ENCODE measurements at regions not wholly inside any gene's neighbourhood (a gene's known extent, or its start where the extent isn't known, plus 50 kb on each side); places are given as distances from the start of the nearest gene placed in this dataset.

DNA sequence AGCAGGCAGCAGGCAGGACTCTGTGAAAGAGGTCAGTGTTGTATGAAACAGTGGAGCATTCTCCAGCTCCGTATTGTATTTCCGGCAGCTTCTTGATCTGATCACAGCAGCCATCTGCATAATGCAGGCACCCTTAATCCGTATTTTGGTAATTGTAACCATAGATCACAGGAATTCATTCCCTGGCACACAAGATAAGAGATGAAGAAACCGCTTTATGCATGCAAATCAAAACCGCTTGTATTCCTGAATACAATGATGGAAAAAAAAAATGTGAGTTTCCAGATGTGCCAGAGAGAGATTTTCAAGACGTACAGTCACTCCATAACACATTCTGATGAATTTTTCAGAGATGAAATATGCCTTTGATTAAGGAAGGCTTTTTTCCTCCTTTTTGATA is 221.3 kb downstream of the ACKR3 start:
- 88% methylated on average over 6 of the region's 6 CpGs; no CpG with 5 or more reads in 1 of the 2 experiments for WGBS, 2 experiments (ENCODE audit: extremely low coverage in 1 of 2, insufficient coverage in 1 of 2, insufficient read length in 1 of 2, insufficient replicate concordance in 2 of 2, low coverage in 1 of 2, low lambda C conversion rate in 2 of 2, missing lambda C conversion rate in 1 of 2)
- H4K5ac ChIP-seq (ENCODE audit: insufficient read length, low read depth, low read length): no peak overlapping the region
- no peaks in the 10 kb centered on the region; the same call in 1 of the 2 replicates for H3K23me2 ChIP-seq (ENCODE audit: low read depth, low read length)
- no peak overlapping the region for H3K18ac ChIP-seq (ENCODE audit: extremely low read depth, low read length)
- FAIRE-seq (no peak), DNase-seq (ENCODE audit: low read depth in 1 of 2, low spot score in 2 of 2) (no peak)
- no peak overlapping the region for H3K9ac ChIP-seq (replicated peaks in 1 of 4; ENCODE audit: extremely low read depth in 1 of 4, low read depth in 3 of 4, low read length in 3 of 4)
- TF ChIP-seq PHF8 (conservative IDR thresholded peaks at IDR 0.05; ENCODE audit: low read depth, low read length) (no peak), HDAC2 (IDR thresholded peaks at IDR 0.05; ENCODE audit: borderline replicate concordance in 1 of 2, low read depth in 2 of 2, low read length in 2 of 2) (no peak), CHD2 (IDR thresholded peaks at IDR 0.05; ENCODE audit: low read length) (no peak), JUND (IDR thresholded peaks at IDR 0.05; ENCODE audit: low read length) (no peak), POU5F1 (IDR thresholded peaks at IDR 0.05; ENCODE audit: low read depth, low read length) (no peak), TBP (IDR thresholded peaks at IDR 0.05; ENCODE audit: low read depth, low read length) (no peak), ZNF274 (IDR thresholded peaks at IDR 0.05; ENCODE audit: borderline replicate concordance, extremely low read depth, low read length) (no peak), SAP30 (IDR thresholded peaks at IDR 0.05; ENCODE audit: insufficient read depth, insufficient replicate concordance, low read length) (no peak), SUZ12 (IDR thresholded peaks at IDR 0.05; ENCODE audit: low read length) (no peak), NRF1 (IDR thresholded peaks at IDR 0.05; ENCODE audit: low read depth, low read length) (no peak), KDM1A (IDR thresholded peaks at IDR 0.05; ENCODE audit: borderline replicate concordance, low read length) (no peak), TEAD4 (IDR thresholded peaks at IDR 0.05; ENCODE audit: low read depth, low read length) (no peak), HDAC6 (IDR thresholded peaks at IDR 0.05; ENCODE audit: low read depth, low read length) (no peak), NANOG (IDR thresholded peaks at IDR 0.05; ENCODE audit: insufficient read depth, low read depth, low read length, poor library complexity, severe bottlenecking) (no peak), EGR1 (IDR thresholded peaks at IDR 0.05; ENCODE audit: borderline replicate concordance, low read depth, low read length) (no peak), SP4 (IDR thresholded peaks at IDR 0.05; ENCODE audit: low read length) (no peak)
- no peak overlapping the region for H4K91ac ChIP-seq (replicated peaks; ENCODE audit: insufficient read length, low read length)
- ChIA-PET CTCF (ENCODE audit: partially characterized antibody) (no interaction called here), POLR2A (ENCODE audit: partially characterized antibody) (no interaction called here)
- H3K79me2 ChIP-seq (ENCODE audit: control insufficient read depth in 1 of 2, insufficient read depth in 2 of 2, low read length in 2 of 2): no peaks in the 10 kb centered on the region
- H4K20me1 ChIP-seq (replicated peaks in 1 of 2; ENCODE audit: control insufficient read depth in 1 of 2, insufficient read depth in 2 of 2, low read length in 2 of 2): no peaks in the 10 kb centered on the region
- no peak overlapping the region for H4K8ac ChIP-seq (ENCODE audit: extremely low read depth, insufficient read depth, low read length)
- no peak overlapping the region for H2BK5ac ChIP-seq (ENCODE audit: low read depth, low read length)
- H2BK12ac ChIP-seq (ENCODE audit: low read depth, low read length): no peak overlapping the region
- H3K36me3 ChIP-seq (ENCODE audit: control insufficient read depth in 2 of 4, insufficient read depth in 4 of 4, low read length in 3 of 4): no peaks in the 10 kb centered on the region
- no peak overlapping the region for H3K4me3 ChIP-seq (ENCODE audit: extremely low read depth in 1 of 4, insufficient read depth in 2 of 4, low read depth in 3 of 4, low read length in 4 of 4)
- H3K4me1 ChIP-seq (replicated peaks in 1 of 4; ENCODE audit: control insufficient read depth in 3 of 4, insufficient read depth in 4 of 4, low read length in 3 of 4): peaks cover 0 to 7% (median 2%) of the 10 kb centered on the region in 4 experiments; a peak in 4 of 7 replicates
- no peak overlapping the region for H3K23ac ChIP-seq (ENCODE audit: insufficient read length)
- 0 out of 4 replicates have a peak, but pooled peaks cover 0 to 3% of the 10 kb centered on the region in 2 experiments for H3K9me3 ChIP-seq (ENCODE audit: insufficient read depth in 2 of 2, low read depth in 1 of 2, low read length in 1 of 2)
- no peak overlapping the region for H2AFZ ChIP-seq (ENCODE audit: low read length)
- H2AK5ac ChIP-seq (ENCODE audit: low read depth, low read length): no peak overlapping the region
- no peak overlapping the region for H3K56ac ChIP-seq (replicated peaks; ENCODE audit: insufficient read length, low read depth, low read length)
- no peaks in the 10 kb centered on the region for H3K79me1 ChIP-seq (ENCODE audit: low read depth, low read length)
- H2BK20ac ChIP-seq (ENCODE audit: low read length): no peak overlapping the region
- no peak overlapping the region for H3K14ac ChIP-seq (ENCODE audit: insufficient read length)
- H3K4me2 ChIP-seq (ENCODE audit: insufficient read depth in 1 of 2, low read depth in 2 of 2, low read length in 2 of 2): no peak overlapping the region
- H3K27me3 ChIP-seq (replicated peaks in 1 of 4; ENCODE audit: control insufficient read depth in 3 of 4, extremely low read depth in 1 of 4, insufficient read depth in 3 of 4, low read length in 3 of 4): no peaks in the 10 kb centered on the region
- no peak overlapping the region for H3K27ac ChIP-seq (ENCODE audit: low read depth, low read length)
- no peak overlapping the region for H3K4ac ChIP-seq (replicated peaks; ENCODE audit: insufficient read length, low read depth, low read length)
- no peak overlapping the region for H2BK120ac ChIP-seq (replicated peaks; ENCODE audit: low read depth, low read length)
- H2BK15ac ChIP-seq (ENCODE audit: low read length): no peak overlapping the region

Data from H1 (cell line).